Left ventricle myocardium inferior (tissue), 1 donor: ENCODE measurements at regions not wholly inside any gene's neighbourhood (a gene's known extent, or its start where the extent isn't known, plus 50 kb on each side); places are given as distances from the start of the nearest gene placed in this dataset.

Experiments
- DNase-seq: peaks from one replicate; pipeline ENCODE4 v3.0.0-alpha.2; 2020
- H3K27ac ChIP-seq: fragments of 200-600 bp; replicated peaks from 2 replicates; pipeline ENCODE4 v1.8.0; 2021
- H3K27me3 ChIP-seq: fragments of 200-600 bp; 2 replicates; pipeline ENCODE4 v1.8.0; 2021; ENCODE audit warnings: low read depth
- H3K36me3 ChIP-seq: fragments of 200-600 bp; 2 replicates; pipeline ENCODE4 v1.8.0; 2021
- H3K4me1 ChIP-seq: fragments of 200-600 bp; 2 replicates; pipeline ENCODE4 v1.8.0; 2021
- H3K4me3 ChIP-seq: fragments of 200-600 bp; 2 replicates; pipeline ENCODE4 v1.8.0; 2021; ENCODE audit warnings: mild to moderate bottlenecking, moderate library complexity
- H3K9me3 ChIP-seq: fragments of 200-600 bp; replicated peaks from 2 replicates; pipeline ENCODE4 v1.8.0; 2021
- CTCF ChIP-seq: fragments of 200-600 bp; IDR thresholded peaks from 2 replicates; pipeline ENCODE4 v1.8.0; 2021; ENCODE audit warnings: antibody characterized with exemption, mild to moderate bottlenecking, borderline replicate concordance
- intact Hi-C: fragments of 100-400 bp; cut with micrococcal nuclease; formaldehyde crosslinking; loops from one replicate; pipeline ENCODE4 v1.11.0; 2022
- donor health status: DM: no; HTN: yes; CAD: no; lungs with severe emphysema.

- Histone ChIP-seq H3K9me3 (peaks cover 18% of the 10 kb centered on the region), H3K36me3 (no peaks in the 10 kb centered on the region), H3K27ac (no peak overlapping the region), H3K4me3 (no peak overlapping the region), H3K4me1 (no peaks in the 10 kb centered on the region), H3K27me3 (no peaks in the 10 kb centered on the region)
- intact Hi-C loops: no loop called here
- no peak for DNase-seq
- no peak for TF ChIP-seq CTCF
Observed at GRCh38 chr3:135641761-135642160, 323.8 kb upstream of the PPP2R3A start.

- Histone ChIP-seq H3K4me1 (no peaks in the 10 kb centered on the region), H3K4me3 (no peak overlapping the region), H3K27me3 (peaks cover 5% of the 10 kb centered on the region), H3K9me3 (peaks cover 24% of the 10 kb centered on the region), H3K36me3 (no peaks in the 10 kb centered on the region), H3K27ac (no peak overlapping the region)
- no peak for DNase-seq
- intact Hi-C loops: no loop called here
- TF ChIP-seq CTCF: no peak
Observed at GRCh38 chr3:135645541-135645940, 320.0 kb upstream of the PPP2R3A start.

GRCh38 chr3:135646873-135647272, 318.7 kb upstream of the PPP2R3A start:
- no peak for TF ChIP-seq CTCF
- Histone ChIP-seq H3K9me3 (peaks cover 24% of the 10 kb centered on the region), H3K36me3 (no peaks in the 10 kb centered on the region), H3K27me3 (peaks cover 17% of the 10 kb centered on the region), H3K4me1 (no peaks in the 10 kb centered on the region), H3K27ac (no peak overlapping the region), H3K4me3 (no peak overlapping the region)
- DNase-seq: no peak
- intact Hi-C loops: no loop called here

GRCh38 chr3:135649361-135649760, 316.2 kb upstream of the PPP2R3A start:
- H3K36me3 ChIP-seq: no peaks in the 10 kb centered on the region
- no peak overlapping the region for H3K27ac ChIP-seq
- DNase-seq: no peak
- no peak for TF ChIP-seq CTCF
- no peak overlapping the region for H3K4me3 ChIP-seq
- peaks cover 17% of the 10 kb centered on the region for H3K27me3 ChIP-seq
- peaks cover 24% of the 10 kb centered on the region for H3K9me3 ChIP-seq
- intact Hi-C loops: no loop called here
- H3K4me1 ChIP-seq: no peaks in the 10 kb centered on the region

GRCh38 chr3:135650309-135650708, 315.2 kb upstream of the PPP2R3A start:
- Histone ChIP-seq H3K36me3 (no peaks in the 10 kb centered on the region), H3K27me3 (peaks cover 23% of the 10 kb centered on the region), H3K27ac (no peak overlapping the region), H3K9me3 (peaks cover 19% of the 10 kb centered on the region), H3K4me3 (no peak overlapping the region), H3K4me1 (no peaks in the 10 kb centered on the region)
- intact Hi-C loops: no loop called here
- no peak for TF ChIP-seq CTCF
- no peak for DNase-seq

- no peaks in the 10 kb centered on the region for H3K36me3 ChIP-seq
- peaks cover 23% of the 10 kb centered on the region for H3K27me3 ChIP-seq
- no peaks in the 10 kb centered on the region for H3K9me3 ChIP-seq
- no peak overlapping the region for H3K27ac ChIP-seq
- no peak overlapping the region for H3K4me3 ChIP-seq
- TF ChIP-seq CTCF: no peak
- intact Hi-C loops: no loop called here
- H3K4me1 ChIP-seq: no peaks in the 10 kb centered on the region
- DNase-seq: no peak
Observed at GRCh38 chr3:135652388-135652787, 313.1 kb upstream of the PPP2R3A start.
